SK-N-SH (cell line): ENCODE measurements at regions not wholly inside any gene's neighbourhood (a gene's known extent, or its start where the extent isn't known, plus 50 kb on each side); places are given as distances from the start of the nearest gene placed in this dataset.

Source experiments
- CTCF ChIA-PET: fragments of 300-600, 350-600 bp; formaldehyde crosslinking; extraction: SDS; loops from one replicate; lab custom pipeline; 2021; lab: Yijun Ruan, JAX
- POLR2A ChIA-PET: fragments of 350-600 bp; sonication (Branson Sonifier 250); formaldehyde crosslinking; extraction: SDS; loops from one replicate; lab custom pipeline; 2020; ENCODE audit warnings: antibody characterized with exemption, inconsistent platforms; lab: Yijun Ruan, JAX
- DNase-seq: peaks from one replicate; pipeline ENCODE4 v3.0.0; 2012
- H2AFZ ChIP-seq: fragments of 200-600 bp; sonication (generic); 2 replicates; pipeline ENCODE4 v1.8.1; 2016; ENCODE audit warnings: antibody characterized with exemption, mild to moderate bottlenecking, low read depth
- H3F3A ChIP-seq: fragments of 200-600 bp; sonication (generic); replicated peaks from 2 replicates; pipeline ENCODE3; 2016; ENCODE audit warnings: antibody characterized with exemption, mild to moderate bottlenecking; ENCODE audit not compliant: insufficient read depth
- H3K27ac ChIP-seq, 2 experiments: fragments of 200-500 bp in 1 of 2; fragments of 200-600 bp in 1 of 2; sonication (Bioruptor generic) in 1 of 2; sonication (generic), shearing (Covaris generic) in 1 of 2; 2 replicates each; pipeline versions ENCODE4 v1.5.1 to v1.6.1; 2014 to 2016; ENCODE audit warnings: low read depth in 2 of 2, inconsistent platforms in 1 of 2, low read length in 1 of 2, mild to moderate bottlenecking in 1 of 2, mixed read lengths in 1 of 2
- H3K27me3 ChIP-seq: fragments of 200-600 bp; sonication (generic), shearing (Covaris generic); 2 replicates; pipeline ENCODE4 v1.6.1; 2016; ENCODE audit warnings: mixed run types; ENCODE audit not compliant: insufficient read depth
- H3K36me3 ChIP-seq, 2 experiments: fragments of 200-500 bp in 1 of 2; fragments of 200-600 bp in 1 of 2; sonication (Bioruptor generic) in 1 of 2; sonication (generic) in 1 of 2; replicated peaks in 1 of 2; 2 replicates each; pipeline versions ENCODE3 to v1.5.1; 2014 to 2016; ENCODE audit warnings: low read length in 1 of 2, mild to moderate bottlenecking in 1 of 2; ENCODE audit not compliant: insufficient read depth in 2 of 2, control insufficient read depth in 1 of 2
- H3K4me1 ChIP-seq, 2 experiments: fragments of 200-500 bp in 1 of 2; fragments of 200-600 bp in 1 of 2; sonication (Bioruptor generic) in 1 of 2; sonication (generic), shearing (Covaris generic) in 1 of 2; 2 replicates each; pipeline versions ENCODE4 v1.5.1 to v1.6.1; 2014 to 2016; ENCODE audit warnings: low read depth in 1 of 2, low read length in 1 of 2, mixed run types in 1 of 2; ENCODE audit not compliant: insufficient read depth in 2 of 2, control insufficient read depth in 1 of 2
- H3K4me2 ChIP-seq: fragments of 200-600 bp; sonication (generic), shearing (Covaris generic); 2 replicates; pipeline ENCODE4 v1.6.1; 2017; ENCODE audit warnings: mixed run types
- H3K4me3 ChIP-seq, 2 experiments: fragments of 200-500 bp in 1 of 2; fragments of 200-600 bp in 1 of 2; sonication (Bioruptor generic) in 1 of 2; sonication (generic), shearing (Covaris generic) in 1 of 2; 2 replicates each; pipeline versions ENCODE4 v1.5.1 to v1.8.1; 2014 to 2016; ENCODE audit warnings: low read depth in 2 of 2, inconsistent platforms in 1 of 2, low read length in 1 of 2, mild to moderate bottlenecking in 1 of 2, mixed read lengths in 1 of 2, moderate library complexity in 1 of 2
- H3K79me2 ChIP-seq: fragments of 200-600 bp; sonication (generic); 2 replicates; pipeline ENCODE4 v1.8.1; 2017; ENCODE audit warnings: mild to moderate bottlenecking; ENCODE audit not compliant: insufficient read depth
- H3K9ac ChIP-seq: fragments of 200-600 bp; sonication (generic); 2 replicates; pipeline ENCODE4 v1.6.1; 2017; ENCODE audit warnings: mixed run types
- H3K9me2 ChIP-seq: fragments of 200-600 bp; sonication (generic); 2 replicates; pipeline ENCODE4 v1.6.1; 2017; ENCODE audit warnings: mixed run types
- H3K9me3 ChIP-seq: fragments of 200-600 bp; sonication (generic); 2 replicates; pipeline ENCODE4 v1.6.1; 2017; ENCODE audit warnings: mixed run types, mild to moderate bottlenecking, moderate library complexity
- H4K20me1 ChIP-seq: fragments of 200-600 bp; sonication (generic); 2 replicates; pipeline ENCODE4 v1.6.1; 2017; ENCODE audit warnings: mild to moderate bottlenecking, mixed run types; ENCODE audit not compliant: insufficient read depth
- CHD2 ChIP-seq: fragments of 150-350 bp; IDR thresholded peaks from 2 replicates; pipeline ENCODE4 v1.6.1; 2018; ENCODE audit warnings: low read length; ENCODE audit not compliant: partially characterized antibody
- CTCF ChIP-seq: fragments of 200-600 bp; sonication (generic); IDR thresholded peaks from 2 replicates; pipeline ENCODE4 v1.6.1; 2017; ENCODE audit warnings: antibody characterized with exemption, mild to moderate bottlenecking, moderate library complexity
- EZH2phosphoT487 ChIP-seq: fragments of 200-600 bp; sonication (generic); IDR thresholded peaks from 2 replicates; pipeline ENCODE4 v1.6.1; 2017; ENCODE audit warnings: low read depth, mixed run types, mild to moderate bottlenecking, antibody characterized with exemption, moderate library complexity, borderline replicate concordance
- FOSL2 ChIP-seq: IDR thresholded peaks from 2 replicates; pipeline ENCODE4 v1.4.0; 2012; ENCODE audit warnings: low read depth, mild to moderate bottlenecking, moderate library complexity, borderline replicate concordance
- FOXJ3 ChIP-seq: sonication (generic); formaldehyde crosslinking; IDR thresholded peaks from 2 replicates; pipeline ENCODE4 v1.5.1; 2020; ENCODE audit warnings: mild to moderate bottlenecking, missing genetic modification reagents
- FOXM1 ChIP-seq: IDR thresholded peaks from 2 replicates; pipeline ENCODE4 v1.4.0; 2012; ENCODE audit warnings: low read depth, mild to moderate bottlenecking
- GABPA ChIP-seq: IDR thresholded peaks from 2 replicates; pipeline ENCODE4 v1.4.0; 2012; ENCODE audit warnings: low read depth, mild to moderate bottlenecking
- MAX ChIP-seq: IDR thresholded peaks from 2 replicates; pipeline ENCODE4 v1.4.0; 2012; ENCODE audit warnings: low read depth
- MEF2A ChIP-seq: IDR thresholded peaks from 2 replicates; pipeline ENCODE4 v1.4.0; 2012; ENCODE audit warnings: low read depth, borderline replicate concordance
- NFIC ChIP-seq: IDR thresholded peaks from 2 replicates; pipeline ENCODE4 v1.4.0; 2012; ENCODE audit warnings: borderline replicate concordance
- NRF1 ChIP-seq: IDR thresholded peaks from 2 replicates; pipeline ENCODE4 v1.6.1; 2012; ENCODE audit warnings: low read depth, mild to moderate bottlenecking, low read length
- PBX3 ChIP-seq: IDR thresholded peaks from 2 replicates; pipeline ENCODE4; 2012
- POLR2AphosphoS5 ChIP-seq: IDR thresholded peaks from 2 replicates; pipeline ENCODE4 v1.6.1; 2012; ENCODE audit warnings: low read depth, low read length
- RCOR1 ChIP-seq: fragments of 150-350 bp; IDR thresholded peaks from 2 replicates; pipeline ENCODE4 v1.6.1; 2017; ENCODE audit warnings: antibody characterized with exemption, low read length
- RXRA ChIP-seq: IDR thresholded peaks from 2 replicates; pipeline ENCODE4 v1.4.0; 2012; ENCODE audit warnings: low read depth, mild to moderate bottlenecking, borderline replicate concordance
- SIN3A ChIP-seq: IDR thresholded peaks from 2 replicates; pipeline ENCODE4 v1.6.1; 2012; ENCODE audit warnings: low read depth, mild to moderate bottlenecking, low read length, moderate library complexity, borderline replicate concordance
- TEAD4 ChIP-seq: IDR thresholded peaks from 2 replicates; pipeline ENCODE4 v1.4.0; 2012; ENCODE audit warnings: mild to moderate bottlenecking, borderline replicate concordance; ENCODE audit not compliant: insufficient read depth
- USF1 ChIP-seq: IDR thresholded peaks from 2 replicates; pipeline ENCODE4 v1.4.0; 2012; ENCODE audit warnings: low read depth, borderline replicate concordance
- USF2 ChIP-seq: fragments of 150-350 bp; IDR thresholded peaks from 2 replicates; pipeline ENCODE4 v1.6.1; 2017; ENCODE audit warnings: antibody characterized with exemption, low read length, low read depth, borderline replicate concordance
- ZBTB33 ChIP-seq: IDR thresholded peaks from 2 replicates; pipeline ENCODE4 v1.4.0; 2012; ENCODE audit warnings: low read depth, borderline replicate concordance
- WGBS: methylation state at CpG from one replicate; pipeline ENCODE4 v1.1.6; 2017; ENCODE audit warnings: low lambda C conversion rate; 5-methylcytosine and 5-hydroxymethylcytosine counted together

GRCh38 chr3:177460047-177460446 is 262.8 kb upstream of the TBL1XR1 start:
- no peak overlapping the region for H3K4me3 ChIP-seq
- peaks cover 0 to 13% of the 10 kb centered on the region in 2 experiments; a peak in 1 of 4 replicates for H3K4me1 ChIP-seq
- no peak for DNase-seq
- no peaks in the 10 kb centered on the region for H3K27me3 ChIP-seq
- ChIA-PET CTCF (no interaction called here), POLR2A (no interaction called here)
- H3K9ac ChIP-seq, result no peak overlapping the region
- H3F3A ChIP-seq, result peaks cover 3% of the 10 kb centered on the region
- 90% methylated on average over 7 of the region's 7 CpGs for WGBS
- no peak overlapping the region for H3K27ac ChIP-seq
- no peak overlapping the region for H3K4me2 ChIP-seq
- TF ChIP-seq CHD2 (no peak), USF1 (no peak), POLR2AphosphoS5 (no peak), FOSL2 (no peak), NRF1 (no peak), MEF2A (no peak), CTCF (no peak), PBX3 (no peak), USF2 (no peak), RCOR1 (no peak), MAX (no peak), FOXJ3 (CRISPR knock-in tag) (no peak), ZBTB33 (no peak), EZH2phosphoT487 (no peak), RXRA (no peak), GABPA (no peak), FOXM1 (no peak), NFIC (no peak), SIN3A (no peak), TEAD4 (no peak)
- H2AFZ ChIP-seq, result no peak overlapping the region
- no peaks in the 10 kb centered on the region for H3K79me2 ChIP-seq
- no peaks in the 10 kb centered on the region for H3K9me2 ChIP-seq
- no peaks in the 10 kb centered on the region for H3K36me3 ChIP-seq
- H4K20me1 ChIP-seq, result no peaks in the 10 kb centered on the region
- no peaks in the 10 kb centered on the region for H3K9me3 ChIP-seq
